ENCODE measurements at regions not wholly inside any gene's neighbourhood (a gene's known extent, or its start where the extent isn't known, plus 50 kb on each side); places are given as distances from the start of the nearest gene placed in this dataset.

DNA sequence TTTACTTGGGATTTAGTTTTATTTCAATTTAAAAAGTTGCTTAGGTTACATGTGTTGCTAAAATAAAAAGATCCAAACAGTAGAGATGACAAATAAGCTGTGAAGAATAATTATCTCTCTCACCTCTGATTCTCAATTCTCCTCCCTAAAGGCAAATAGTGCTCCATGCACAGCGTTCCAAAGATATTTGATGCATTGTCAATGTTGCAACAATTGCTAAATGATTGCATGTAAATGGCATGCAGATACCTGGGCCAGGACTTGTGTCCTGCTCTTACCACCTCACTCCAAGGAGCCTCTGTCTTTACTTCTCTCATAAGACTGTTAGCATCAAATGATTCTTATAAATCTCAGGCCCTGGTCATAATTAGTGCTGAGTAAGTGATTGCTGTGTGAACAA, 217.7 kb downstream of the SEC23IP start:
- no peaks in the 10 kb centered on the region for H3K9me3 Mint-ChIP-seq
- no peak overlapping the region for H3K4me3 Mint-ChIP-seq
- H3K9me3 ChIP-seq (ENCODE audit: control insufficient read depth, low read length) = no peaks in the 10 kb centered on the region
- no peaks in the 10 kb centered on the region for H3K36me3 ChIP-seq (ENCODE audit: control insufficient read depth, insufficient read depth, low read length)
- WGBS, 2 experiments (ENCODE audit: insufficient coverage in 1 of 2, insufficient read length in 1 of 2) = 90% methylated on average over 1 of the region's 1 CpG; no CpG with 5 or more reads in 1 of the 2 experiments
- no peak overlapping the region for H3K4me3 ChIP-seq (ENCODE audit: low read length)
- TF ChIP-seq, protein P1, sequence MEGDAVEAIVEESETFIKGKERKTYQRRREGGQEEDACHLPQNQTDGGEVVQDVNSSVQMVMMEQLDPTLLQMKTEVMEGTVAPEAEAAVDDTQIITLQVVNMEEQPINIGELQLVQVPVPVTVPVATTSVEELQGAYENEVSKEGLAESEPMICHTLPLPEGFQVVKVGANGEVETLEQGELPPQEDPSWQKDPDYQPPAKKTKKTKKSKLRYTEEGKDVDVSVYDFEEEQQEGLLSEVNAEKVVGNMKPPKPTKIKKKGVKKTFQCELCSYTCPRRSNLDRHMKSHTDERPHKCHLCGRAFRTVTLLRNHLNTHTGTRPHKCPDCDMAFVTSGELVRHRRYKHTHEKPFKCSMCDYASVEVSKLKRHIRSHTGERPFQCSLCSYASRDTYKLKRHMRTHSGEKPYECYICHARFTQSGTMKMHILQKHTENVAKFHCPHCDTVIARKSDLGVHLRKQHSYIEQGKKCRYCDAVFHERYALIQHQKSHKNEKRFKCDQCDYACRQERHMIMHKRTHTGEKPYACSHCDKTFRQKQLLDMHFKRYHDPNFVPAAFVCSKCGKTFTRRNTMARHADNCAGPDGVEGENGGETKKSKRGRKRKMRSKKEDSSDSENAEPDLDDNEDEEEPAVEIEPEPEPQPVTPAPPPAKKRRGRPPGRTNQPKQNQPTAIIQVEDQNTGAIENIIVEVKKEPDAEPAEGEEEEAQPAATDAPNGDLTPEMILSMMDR (conservative IDR thresholded peaks at IDR 0.05) = no peak
- no peaks in the 10 kb centered on the region for H3K27me3 ChIP-seq (ENCODE audit: control insufficient read depth, insufficient read depth, low read length, poor library complexity, severe bottlenecking)
- H3K27ac ChIP-seq (ENCODE audit: low read depth, low read length) = no peak overlapping the region
- no peaks in the 10 kb centered on the region for H3K4me1 Mint-ChIP-seq
- no peaks in the 10 kb centered on the region for H3K36me3 Mint-ChIP-seq (ENCODE audit: low read depth)
- no peak overlapping the region for H3K27ac Mint-ChIP-seq
- H3K4me1 ChIP-seq (ENCODE audit: control insufficient read depth, insufficient read depth, low read length) = no peaks in the 10 kb centered on the region
- H3K27me3 Mint-ChIP-seq (ENCODE audit: insufficient read depth) = no peaks in the 10 kb centered on the region
- no peak for DNase-seq
- no peak overlapping the region for H3K9ac ChIP-seq (ENCODE audit: extremely low read depth, low read length, poor library complexity, severe bottlenecking)

DNA sequence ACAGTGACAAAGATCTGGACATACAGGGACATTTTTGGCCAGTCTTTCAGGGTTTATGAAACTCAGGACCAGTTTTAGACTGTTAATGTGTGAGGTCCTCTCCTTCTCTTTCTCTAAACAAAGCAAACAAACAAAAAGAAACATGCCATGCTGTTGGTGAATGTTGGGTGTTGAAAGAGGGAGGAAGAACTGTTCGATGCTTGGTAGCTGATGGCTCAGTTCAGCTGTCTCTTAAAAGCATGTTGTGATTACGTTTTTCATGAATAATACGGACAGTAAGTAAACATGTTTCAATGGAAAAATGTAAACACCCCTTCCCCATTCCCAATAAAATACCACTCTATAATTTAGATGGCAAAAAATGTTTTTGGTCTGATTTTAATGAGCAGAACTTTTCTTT, 219.1 kb downstream of the SEC23IP start:
- Histone ChIP-seq H3K4me3 (ENCODE audit: low read length) (no peak overlapping the region), H3K36me3 (ENCODE audit: control insufficient read depth, insufficient read depth, low read length) (no peaks in the 10 kb centered on the region), H3K4me1 (ENCODE audit: control insufficient read depth, insufficient read depth, low read length) (no peaks in the 10 kb centered on the region), H3K27ac (ENCODE audit: low read depth, low read length) (no peak overlapping the region), H3K9ac (ENCODE audit: extremely low read depth, low read length, poor library complexity, severe bottlenecking) (no peak overlapping the region), H3K27me3 (ENCODE audit: control insufficient read depth, insufficient read depth, low read length, poor library complexity, severe bottlenecking) (no peaks in the 10 kb centered on the region), H3K9me3 (ENCODE audit: control insufficient read depth, low read length) (no peaks in the 10 kb centered on the region)
- Mint-ChIP-seq H3K36me3 (ENCODE audit: low read depth) (no peaks in the 10 kb centered on the region), H3K4me3 (no peak overlapping the region), H3K27ac (no peak overlapping the region), H3K9me3 (no peaks in the 10 kb centered on the region), H3K27me3 (ENCODE audit: insufficient read depth) (no peaks in the 10 kb centered on the region), H3K4me1 (no peaks in the 10 kb centered on the region)
- TF ChIP-seq, protein P1 (conservative IDR thresholded peaks at IDR 0.05) = no peak
- WGBS, 2 experiments (ENCODE audit: insufficient coverage in 1 of 2, insufficient read length in 1 of 2) = 44 to 80% methylated on average over 2 of the region's 3 CpGs
- no peak for DNase-seq

DNA sequence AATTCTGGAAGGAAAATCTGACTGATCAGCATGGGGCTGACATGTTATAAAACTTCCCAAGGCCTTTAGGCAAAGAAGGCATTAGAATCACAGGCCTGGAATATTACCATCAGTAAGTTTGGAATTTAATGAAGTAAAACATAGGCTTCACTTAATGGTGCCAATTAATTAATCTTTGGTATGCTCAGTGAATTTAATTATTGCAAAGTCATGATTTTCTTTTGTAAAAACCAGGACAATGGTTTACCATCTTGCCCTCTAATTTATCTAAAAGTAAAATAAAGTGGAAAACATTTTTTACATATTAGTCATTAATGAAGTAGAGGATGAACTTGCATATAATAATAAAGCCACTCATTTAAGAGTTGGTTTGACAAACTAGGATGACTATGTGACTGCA, 220.3 kb downstream of the SEC23IP start:
- no peaks in the 10 kb centered on the region for H3K36me3 ChIP-seq (ENCODE audit: control insufficient read depth, insufficient read depth, low read length)
- H3K27ac Mint-ChIP-seq = no peak overlapping the region
- no peaks in the 10 kb centered on the region for H3K36me3 Mint-ChIP-seq (ENCODE audit: low read depth)
- H3K27ac ChIP-seq (ENCODE audit: low read depth, low read length) = no peak overlapping the region
- DNase-seq = no peak
- H3K4me1 ChIP-seq (ENCODE audit: control insufficient read depth, insufficient read depth, low read length) = no peaks in the 10 kb centered on the region
- H3K9me3 ChIP-seq (ENCODE audit: control insufficient read depth, low read length) = no peaks in the 10 kb centered on the region
- no peaks in the 10 kb centered on the region for H3K27me3 Mint-ChIP-seq (ENCODE audit: insufficient read depth)
- no peak overlapping the region for H3K4me3 ChIP-seq (ENCODE audit: low read length)
- no peaks in the 10 kb centered on the region for H3K4me1 Mint-ChIP-seq
- H3K9ac ChIP-seq (ENCODE audit: extremely low read depth, low read length, poor library complexity, severe bottlenecking) = no peak overlapping the region
- no peaks in the 10 kb centered on the region for H3K27me3 ChIP-seq (ENCODE audit: control insufficient read depth, insufficient read depth, low read length, poor library complexity, severe bottlenecking)
- no peaks in the 10 kb centered on the region for H3K9me3 Mint-ChIP-seq
- H3K4me3 Mint-ChIP-seq = no peak overlapping the region
- TF ChIP-seq, protein P1 (conservative IDR thresholded peaks at IDR 0.05) = no peak
